Activated CD4-positive, alpha-beta T cell treated with anti-CD3 and anti-CD28 coated beads, Interleukin-2, Interleukin-4, amounts not matched to agents 100 ng/mL and 50 ng/mL, durations not matched to agents 16 hours and 8 hours (primary cell): ENCODE measurements at regions not wholly inside any gene's neighbourhood (a gene's known extent, or its start where the extent isn't known, plus 50 kb on each side); places are given as distances from the start of the nearest gene placed in this dataset.
"Not testable (repeated sequence)": the region's sequence is repeated elsewhere in the genome, so short reads cannot be mapped to it uniquely, and the experiment has no call there.

Experiments
- DNase-seq: peaks from one replicate; pipeline ENCODE4 v3.0.0-alpha.2; 2020; ENCODE audit warnings: low spot score

DNA sequence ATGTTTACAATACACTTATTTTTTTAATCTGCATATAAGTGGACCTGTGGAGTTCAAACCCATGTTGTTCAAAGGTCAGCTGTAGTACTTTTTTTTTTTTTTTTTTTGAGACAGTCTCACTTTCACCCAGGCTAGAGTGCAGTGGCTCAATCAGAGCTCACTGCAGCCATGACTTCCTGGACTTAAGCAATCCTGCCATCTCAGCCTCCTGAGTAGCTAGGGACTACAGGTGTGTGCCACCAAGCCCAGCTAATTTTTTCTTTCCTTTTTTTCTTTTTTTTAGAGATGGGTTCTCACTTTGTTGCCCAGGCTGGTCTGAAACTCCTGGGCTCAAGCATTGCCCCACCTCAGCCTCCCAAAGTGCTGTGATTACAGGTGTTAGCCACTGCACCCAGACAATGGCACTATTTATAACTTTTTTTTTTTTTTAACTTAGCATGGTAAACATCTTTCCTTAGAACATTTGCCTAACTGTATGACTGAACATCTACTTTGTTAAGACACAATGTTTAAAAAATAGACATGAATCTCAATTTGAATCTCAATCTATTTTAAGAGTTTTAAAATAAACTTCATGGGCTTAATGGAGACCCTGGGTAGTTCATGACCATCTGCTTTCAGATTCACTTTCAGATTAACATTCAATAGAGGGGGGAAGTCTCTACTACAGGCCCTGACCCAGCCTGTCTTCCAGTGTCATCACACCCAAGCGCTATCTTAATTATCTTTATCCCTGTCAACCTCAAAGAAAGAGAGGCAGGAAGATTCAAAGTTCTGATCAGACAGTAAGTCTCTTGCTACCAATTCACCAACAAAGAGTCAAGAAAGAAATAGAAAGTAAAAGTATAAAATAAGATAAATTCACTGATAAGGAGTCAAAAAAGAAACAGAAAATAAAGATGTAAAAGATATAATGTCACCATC, 97.7 kb upstream of the DOCK9 start:
- no peak for DNase-seq

DNA sequence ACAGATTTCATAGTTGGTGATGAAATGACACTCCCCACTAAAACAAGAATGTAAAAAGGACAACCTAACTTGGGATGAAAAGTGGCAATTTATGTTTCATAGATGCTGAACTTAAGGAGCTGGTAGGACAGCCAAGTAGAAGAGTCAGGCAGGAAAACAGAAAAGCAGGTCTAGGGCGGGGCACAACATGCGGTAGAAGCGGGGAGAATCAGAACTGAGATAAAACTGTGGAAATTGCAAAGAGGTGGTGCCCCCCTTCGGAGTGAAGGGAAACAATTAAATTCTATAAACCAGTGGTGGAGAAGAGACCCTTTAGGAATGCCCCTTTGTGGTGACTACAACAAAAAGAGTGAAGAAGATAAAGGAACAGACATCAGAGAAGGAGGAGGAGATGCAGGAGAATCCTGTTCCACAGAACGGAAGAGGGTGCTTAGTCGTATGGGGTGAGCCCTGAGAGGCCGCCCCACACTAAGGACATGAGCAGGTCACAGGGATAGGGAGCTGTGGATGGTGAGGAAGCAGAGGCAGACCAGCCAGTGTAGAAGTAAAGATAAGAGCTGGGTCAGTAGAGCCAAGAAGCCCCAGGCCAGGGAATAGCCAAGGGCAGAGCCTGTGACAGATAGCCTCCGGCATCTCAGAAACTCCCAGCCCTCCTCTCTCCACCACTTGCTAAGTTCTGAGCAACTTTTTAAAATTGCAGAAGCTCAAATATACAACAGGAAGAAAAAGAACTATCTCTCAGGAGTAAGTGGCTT, 100.3 kb upstream of the DOCK9 start:
- DNase-seq: no peak

DNA sequence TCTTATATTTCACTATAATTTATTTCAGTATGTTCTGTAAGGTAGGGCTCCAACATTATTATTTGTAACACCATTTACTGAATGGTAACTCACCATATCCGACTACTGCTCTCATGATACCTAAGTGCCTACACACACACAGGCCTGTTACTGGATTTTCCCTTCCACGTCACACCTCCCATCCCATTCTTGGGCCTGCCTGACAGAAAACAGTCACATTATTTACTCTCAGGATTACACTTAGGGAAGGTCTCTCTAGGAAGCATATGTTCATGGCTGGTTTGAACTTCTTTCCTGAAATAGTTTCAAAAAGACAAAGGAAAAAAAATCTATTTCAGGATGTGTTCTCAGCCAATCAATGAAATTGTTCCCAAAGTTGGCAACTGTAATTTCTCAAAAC, 102.3 kb upstream of the DOCK9 start:
- DNase-seq: no peak

DNA sequence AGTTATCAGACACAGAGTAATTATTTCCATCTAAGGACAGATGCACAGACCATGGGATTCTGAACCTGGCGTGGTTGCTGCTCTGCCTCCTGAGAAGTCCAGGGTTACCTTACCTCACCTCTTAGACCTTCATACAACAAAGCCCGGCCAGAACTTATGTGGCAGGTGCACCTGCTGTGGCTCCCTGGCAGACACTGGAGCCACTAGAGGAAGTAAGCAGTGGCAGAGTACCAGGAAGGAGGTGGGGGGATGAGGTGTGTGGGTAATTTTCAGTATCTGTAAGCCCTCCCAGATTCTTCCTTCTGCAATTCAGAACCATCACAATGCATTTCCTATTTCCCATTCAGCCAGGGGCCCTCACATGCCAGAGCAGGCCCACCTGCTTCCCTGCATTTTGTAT, 106.1 kb upstream of the DOCK9 start:
- DNase-seq: no peak

DNA sequence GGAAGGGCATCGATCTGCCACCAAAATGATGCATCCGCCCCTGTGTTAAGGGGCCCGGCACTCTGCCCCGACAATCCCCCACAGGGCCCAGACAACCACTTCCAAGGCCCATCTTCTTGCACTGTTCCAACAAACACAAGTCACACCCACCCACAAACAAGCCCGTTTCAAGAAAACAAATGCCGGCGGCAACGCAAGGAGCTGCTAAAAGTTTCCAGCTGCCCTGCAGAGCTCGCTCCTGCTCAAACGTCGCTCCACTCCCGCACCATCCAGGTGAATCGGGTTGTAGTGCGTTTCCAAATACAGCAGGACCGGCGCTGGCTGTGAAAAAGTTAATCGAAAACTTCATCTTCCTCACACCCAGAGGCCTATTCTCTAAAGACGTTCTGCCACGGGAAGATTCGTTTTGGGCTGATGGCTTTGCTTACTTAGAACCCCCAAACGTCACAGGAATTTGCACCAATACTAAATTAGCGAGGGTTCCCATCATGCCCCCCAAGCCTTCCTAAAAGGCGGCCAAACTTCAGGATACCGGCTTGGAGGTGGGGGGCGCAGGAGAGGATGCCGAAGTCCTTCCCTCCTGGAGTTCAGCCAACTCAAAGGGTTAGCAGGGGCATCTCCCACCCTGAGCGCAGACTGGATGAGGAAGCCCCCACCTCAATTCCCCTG, 107.4 kb upstream of the DOCK9 start:
- no peak for DNase-seq

DNA sequence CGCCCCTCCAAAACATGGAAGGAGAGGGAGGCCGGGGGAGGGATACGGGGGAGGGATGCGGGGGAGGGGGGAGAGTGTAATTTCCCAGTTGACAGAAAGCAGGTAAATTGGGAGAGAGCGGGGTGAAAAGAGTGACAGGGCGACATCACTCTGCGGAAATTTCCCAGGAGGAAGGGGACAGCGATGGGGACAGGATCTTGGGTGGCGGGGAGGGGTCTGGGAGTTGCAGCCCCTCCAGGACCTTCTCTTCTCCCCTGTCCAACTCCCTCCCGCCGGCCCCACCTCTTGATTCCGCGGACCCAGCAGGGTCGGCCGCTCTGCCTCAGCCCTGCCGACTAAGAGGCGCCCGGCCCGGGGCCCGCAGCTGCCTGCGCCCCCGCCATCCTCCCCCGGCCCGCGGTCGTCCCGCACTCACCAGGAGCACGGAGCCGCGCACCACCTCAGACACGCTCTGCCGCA, 108.0 kb upstream of the DOCK9 start:
- DNase-seq: no peak

DNA sequence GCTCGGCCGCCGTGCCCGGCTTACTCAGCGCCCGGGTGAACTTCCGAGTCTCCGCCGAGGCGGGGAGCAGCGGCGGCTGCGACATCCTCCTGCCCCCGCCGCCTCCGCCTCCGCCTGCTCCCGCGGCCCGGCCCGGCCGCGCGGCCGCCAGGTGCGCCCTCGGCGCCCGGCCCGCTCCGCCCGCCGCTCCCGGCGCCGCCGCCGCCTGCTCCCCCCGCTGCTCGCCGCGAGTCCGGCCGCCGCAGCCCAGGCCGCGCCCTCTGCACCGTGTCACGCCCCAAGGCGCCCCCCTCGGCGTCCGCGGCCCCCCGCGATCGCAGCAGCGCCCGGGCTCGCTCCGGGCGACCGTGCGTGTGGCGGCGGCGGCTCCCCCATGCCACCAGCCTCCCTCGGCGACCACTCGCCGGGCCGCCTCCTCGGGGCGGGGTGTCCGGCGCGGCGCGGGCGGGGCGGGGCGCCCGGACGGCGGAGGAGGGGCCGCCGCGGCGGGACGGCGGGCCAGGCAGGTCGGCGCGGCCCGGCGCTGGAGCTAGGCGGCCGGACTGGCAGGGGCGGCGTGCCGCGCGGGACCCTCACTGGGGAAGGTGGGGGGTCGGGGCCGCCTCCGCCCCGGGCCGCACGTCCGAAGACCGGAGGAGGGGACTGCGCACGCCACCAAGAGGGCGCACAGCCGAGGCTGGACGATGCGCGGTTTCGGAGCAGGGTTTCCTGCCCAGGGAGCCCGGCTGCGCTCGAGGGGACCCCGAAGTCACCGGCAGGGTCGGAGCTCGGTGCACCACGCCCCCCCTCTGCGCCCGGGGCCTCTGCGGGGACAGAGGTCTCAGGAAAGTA, 108.6 kb upstream of the DOCK9 start:
- peak; percentile 57 for DNase-seq

DNA sequence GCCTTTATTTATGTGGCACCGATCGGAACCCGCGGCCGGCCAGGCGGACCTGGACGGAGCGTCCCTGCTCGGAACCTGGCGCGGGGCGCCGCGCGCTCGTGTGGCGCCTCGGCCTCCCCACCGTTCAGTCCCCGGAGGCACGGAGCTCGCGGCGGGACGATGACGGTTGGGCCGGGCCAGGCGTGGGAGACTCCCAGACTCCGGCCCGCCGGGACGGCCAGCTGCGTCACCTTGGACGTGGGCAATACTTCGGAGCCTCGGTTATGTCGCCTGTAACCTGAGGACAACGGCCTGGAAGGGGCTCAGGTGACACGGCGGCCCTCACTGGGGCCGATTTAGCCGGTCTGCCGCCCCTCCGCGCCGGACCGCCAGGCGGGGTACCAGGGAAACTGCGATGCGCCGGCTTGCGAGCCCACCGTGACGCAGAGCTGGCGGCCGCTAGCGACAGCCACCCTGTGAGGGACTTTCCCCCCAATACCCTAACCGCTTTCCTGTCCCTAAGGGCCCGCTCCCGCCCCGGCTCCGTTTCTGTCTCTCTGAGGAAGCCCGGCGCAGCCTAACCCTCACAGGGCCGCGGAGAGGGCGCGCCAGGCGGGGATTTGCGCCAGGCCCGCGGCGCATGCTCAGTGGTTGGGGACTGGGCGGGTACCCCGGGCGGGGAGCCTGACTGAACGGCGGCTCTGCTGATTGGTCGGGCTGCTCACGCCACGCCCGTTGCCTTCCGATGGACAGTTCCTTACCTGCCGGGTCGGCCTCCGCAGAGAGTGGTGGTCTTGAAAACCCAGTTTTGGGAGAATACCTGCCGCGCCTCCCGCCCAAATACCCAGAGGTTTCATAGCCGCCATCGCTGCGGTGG, 109.5 kb upstream of the DOCK9 start:
- peak; percentile 95 for DNase-seq

DNA sequence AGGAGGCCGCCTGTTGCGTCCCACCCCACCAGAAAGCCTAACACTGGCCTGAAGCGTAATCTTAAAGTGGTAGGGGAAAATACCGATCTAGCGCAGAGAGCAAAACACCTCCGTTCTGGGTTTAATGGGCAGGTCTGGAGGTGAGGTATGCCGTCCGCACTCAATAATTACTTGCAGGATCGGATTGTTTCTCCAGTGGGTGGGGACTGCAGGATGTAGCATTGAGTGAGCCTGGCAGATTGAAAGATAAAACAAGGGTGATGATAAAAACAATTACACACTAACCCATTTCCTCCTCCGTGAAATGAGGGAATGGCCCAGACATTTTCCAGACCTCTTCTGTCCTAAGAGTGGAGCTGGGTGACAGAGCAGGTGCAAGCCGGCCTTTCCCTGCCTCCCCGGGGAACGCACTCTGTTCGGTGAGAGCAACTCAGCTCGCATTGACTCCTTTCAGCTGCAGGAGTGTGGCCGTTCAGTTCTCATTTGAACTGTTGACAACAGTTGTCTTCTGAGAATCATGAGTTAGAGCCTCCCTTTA, 110.2 kb upstream of the DOCK9 start:
- no peak for DNase-seq

DNA sequence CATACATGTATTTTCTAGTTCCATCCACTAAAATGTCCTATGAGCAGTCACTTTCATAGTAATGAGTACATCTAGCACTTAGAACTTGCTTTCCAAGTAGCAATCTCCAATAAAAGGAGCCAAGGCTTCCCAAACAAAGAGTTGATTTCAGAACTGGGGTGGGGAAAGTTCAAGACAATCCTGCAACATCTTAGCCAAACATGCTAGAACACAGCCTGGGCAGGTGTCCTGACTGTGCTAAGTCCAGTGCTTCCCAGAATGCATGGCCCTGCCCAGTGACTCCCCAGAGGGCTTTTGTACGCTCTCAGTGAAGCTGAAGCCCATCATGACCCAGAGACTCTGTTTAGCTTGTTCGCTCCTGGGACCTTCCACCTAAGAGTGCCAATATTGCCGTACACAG, 106.7 kb upstream of the UBAC2 start:
- no peak for DNase-seq

DNA sequence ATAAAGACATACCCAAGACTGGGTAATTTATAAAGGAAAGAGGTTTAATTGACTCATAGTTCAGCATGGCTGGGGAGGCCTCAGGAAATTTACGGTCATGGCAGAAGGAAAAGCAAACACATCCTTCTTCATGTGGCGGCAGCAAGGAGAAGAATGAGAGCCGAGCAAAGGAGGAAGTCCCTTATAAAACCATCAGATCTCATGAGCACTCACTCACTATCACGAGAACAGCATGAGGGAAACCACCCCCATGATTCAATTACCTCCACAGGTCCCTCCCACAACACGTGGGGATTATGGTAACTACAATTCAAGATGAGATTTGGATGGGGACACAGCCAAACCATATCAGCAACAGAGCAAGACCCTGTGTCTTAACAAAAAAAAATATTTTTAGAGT, 98.8 kb upstream of the UBAC2 start:
- DNase-seq: not testable (repeated sequence)

DNA sequence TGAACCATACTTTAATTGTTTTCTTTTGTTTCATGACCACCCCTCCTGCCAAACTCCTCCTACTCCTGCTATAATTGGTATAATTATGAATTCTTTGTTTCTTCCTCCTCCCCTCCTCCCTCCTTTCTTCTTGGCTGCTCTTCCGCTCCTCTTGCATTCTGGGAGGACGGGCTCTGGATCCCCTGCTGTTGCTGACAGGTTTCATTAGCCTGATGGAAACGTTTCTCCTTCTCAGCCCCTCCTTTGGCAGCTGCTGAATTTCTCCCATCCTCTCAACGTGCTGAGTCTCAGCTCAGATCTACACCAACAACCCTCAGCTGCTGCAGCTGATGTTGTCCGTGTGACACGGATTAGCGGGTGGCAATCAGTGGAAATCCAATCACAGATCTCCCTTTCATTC, 97.1 kb upstream of the UBAC2 start:
- no peak for DNase-seq

DNA sequence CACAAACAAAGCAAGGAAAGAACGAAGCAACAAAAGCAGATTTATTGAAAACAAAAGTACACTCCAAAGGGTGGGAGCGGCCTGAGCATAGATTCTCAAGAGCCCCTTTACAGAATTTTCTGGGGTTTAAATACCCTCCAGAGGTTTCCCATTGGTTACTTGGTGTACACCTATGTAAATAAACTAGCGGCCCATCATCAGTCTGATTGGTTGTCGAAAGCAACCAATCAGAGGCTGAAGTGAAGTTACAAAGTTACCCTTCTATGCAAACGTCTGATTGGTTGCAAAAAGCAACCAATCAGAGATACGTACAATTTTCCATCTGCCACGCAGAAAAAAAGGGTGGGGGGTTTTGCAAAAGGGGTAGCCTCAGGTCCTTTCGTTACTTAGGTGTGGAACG, 96.3 kb upstream of the UBAC2 start:
- no peak for DNase-seq

DNA sequence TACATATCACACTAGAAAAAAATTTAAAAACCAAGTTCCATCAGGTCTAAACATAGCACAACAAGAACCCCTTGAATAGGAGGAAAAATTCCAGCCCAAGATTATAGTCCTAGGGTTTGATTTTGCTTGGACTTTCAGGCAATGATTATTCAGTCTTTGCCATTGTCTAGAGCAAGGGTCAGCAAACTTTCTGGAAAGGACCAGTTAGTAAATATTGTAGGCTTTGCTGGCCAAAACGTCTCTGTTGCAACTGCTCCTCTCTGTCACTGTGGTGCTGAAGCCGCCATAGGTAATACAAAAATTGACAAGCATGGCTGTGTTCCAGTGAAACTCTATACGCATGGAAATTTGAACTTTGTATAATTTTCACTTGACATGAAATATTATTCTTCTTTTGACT, 95.5 kb upstream of the UBAC2 start:
- no peak for DNase-seq

DNA sequence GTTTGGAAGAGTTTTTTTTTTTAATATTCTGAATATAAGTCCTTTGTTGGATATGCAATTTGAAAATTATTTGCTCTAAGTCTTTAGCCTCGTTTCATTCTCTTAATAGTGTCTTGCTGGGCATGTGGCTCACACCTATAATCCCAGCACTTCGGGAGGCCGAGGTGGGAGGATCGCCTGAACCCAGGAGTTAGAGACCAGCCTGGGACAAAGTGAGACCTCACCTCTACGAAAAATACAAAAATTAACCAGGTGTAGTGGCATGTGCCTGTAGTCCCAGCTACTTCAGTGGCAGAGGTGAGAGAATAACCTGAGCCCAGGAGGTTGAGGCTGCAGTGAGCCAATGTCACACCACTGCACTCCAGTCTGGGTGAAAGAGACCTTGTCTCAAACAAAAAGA, 87.3 kb upstream of the UBAC2 start:
- no peak for DNase-seq

DNA sequence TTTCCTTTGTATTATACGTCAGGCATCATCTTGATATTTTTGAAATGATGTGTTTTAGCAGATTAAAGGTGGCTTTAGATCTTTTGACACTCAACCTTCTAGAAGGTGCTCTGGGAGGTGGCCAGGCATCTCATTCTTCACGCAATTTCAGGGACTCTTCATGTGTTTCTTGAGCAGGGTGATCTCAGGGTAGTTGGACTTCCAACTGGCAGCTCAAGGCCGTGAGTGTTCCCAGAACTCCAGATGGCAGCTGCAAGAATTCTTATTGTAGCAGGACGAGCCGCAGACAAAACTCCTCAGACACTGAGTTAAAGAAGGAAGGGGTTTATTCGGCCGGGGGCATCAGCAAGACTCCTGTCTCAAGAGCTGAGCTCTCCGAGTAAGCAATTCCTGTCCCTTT, 82.5 kb upstream of the UBAC2 start:
- DNase-seq: no peak

DNA sequence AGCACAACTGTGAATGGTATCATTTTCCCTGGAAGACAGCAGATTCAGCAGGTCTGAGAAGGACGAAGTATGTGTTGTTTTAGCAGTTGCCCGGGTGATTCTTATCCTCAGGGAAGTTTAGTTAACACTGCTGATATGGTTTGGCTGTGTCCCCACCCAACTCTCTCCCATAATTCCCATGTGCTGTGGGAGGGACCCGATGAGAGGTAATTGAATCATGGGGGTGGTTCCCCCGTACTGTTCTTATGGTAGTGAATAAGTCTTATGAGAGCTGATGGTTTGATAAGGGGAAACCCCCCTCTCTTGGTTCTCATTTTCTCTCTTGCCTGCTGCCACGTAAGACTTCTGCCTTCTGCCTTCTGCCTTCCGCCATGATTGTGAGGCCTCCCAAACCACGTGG, 81.0 kb upstream of the UBAC2 start:
- DNase-seq: peak; percentile 53

DNA sequence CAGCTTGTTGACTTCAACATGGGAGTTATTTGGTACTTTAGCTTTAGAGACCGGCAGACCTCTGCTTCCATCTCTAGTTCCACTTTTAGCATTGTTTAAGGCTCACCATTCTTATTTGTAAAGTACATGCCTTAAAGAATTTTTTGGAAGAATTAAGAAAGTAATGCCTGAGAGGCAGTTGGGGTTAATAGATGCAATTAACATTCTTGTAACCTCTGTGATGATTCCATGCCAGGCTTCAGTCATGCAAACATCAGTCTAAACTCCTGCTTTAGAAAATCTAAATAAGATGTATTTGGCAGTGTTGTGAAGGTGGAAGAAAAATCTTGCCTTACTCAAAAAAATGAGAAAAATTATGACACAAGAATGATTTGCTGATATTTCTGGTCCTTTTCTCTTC, 79.9 kb upstream of the UBAC2 start:
- DNase-seq: no peak

DNA sequence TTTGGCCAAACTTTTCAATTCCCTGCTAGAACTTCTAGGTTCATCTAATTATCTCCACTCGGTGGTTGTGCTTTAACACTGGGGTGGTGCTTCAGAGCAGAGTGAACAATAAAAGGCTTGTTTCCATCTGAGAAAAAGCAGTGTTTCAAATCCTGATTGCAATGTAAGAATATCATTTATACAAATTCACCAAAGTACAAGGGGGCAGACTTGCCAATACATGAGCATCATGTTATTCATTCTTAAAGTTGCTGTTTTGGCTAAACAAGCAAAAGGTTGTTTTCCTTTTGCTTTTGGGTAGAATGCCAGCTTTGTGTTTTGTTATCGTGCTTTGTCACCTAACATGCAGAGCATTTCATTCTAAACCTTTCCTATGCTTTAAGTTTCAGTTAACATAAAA, 78.5 kb upstream of the UBAC2 start:
- no peak for DNase-seq
